D721Med (cell line): ENCODE measurements at regions not wholly inside any gene's neighbourhood (a gene's known extent, or its start where the extent isn't known, plus 50 kb on each side); places are given as distances from the start of the nearest gene placed in this dataset.

Experiments used
- DNase-seq: peaks from one replicate; pipeline ENCODE4 v3.0.0; 2011; ENCODE audit warnings: low spot score; ENCODE audit not compliant: insufficient read length
- FAIRE-seq: peaks from 2 replicates; lab custom pipeline; 2011; peaks lifted over from hg19 to GRCh38; lab: Jason Lieb, UNC
- CTCF ChIP-seq: IDR thresholded peaks from 2 replicates; pipeline ENCODE4 v1.5.1; 2012; ENCODE audit warnings: mild to moderate bottlenecking, control low read depth; ENCODE audit not compliant: insufficient read depth; ENCODE audit errors: missing control alignments

GRCh38 chr3:23077126-23077525 lies 126.0 kb upstream of the UBE2E2 start:
- FAIRE-seq (no peak), DNase-seq (no peak)
- TF ChIP-seq CTCF, result no peak

GRCh38 chr3:23078735-23079134 lies 124.4 kb upstream of the UBE2E2 start:
- no peak for TF ChIP-seq CTCF
- no peak for FAIRE-seq
- DNase-seq, result no peak

- TF ChIP-seq CTCF, result no peak
- DNase-seq (no peak), FAIRE-seq (no peak)
Observed at GRCh38 chr3:23079976-23080375, 123.2 kb upstream of the UBE2E2 start.

- no peak for TF ChIP-seq CTCF
- no peak for FAIRE-seq
- DNase-seq, result no peak
Observed at GRCh38 chr3:23083701-23084100, 119.4 kb upstream of the UBE2E2 start.

- DNase-seq, result no peak
- TF ChIP-seq CTCF, result no peak
- no peak for FAIRE-seq
Observed at GRCh38 chr3:23084367-23084766, 118.8 kb upstream of the UBE2E2 start.

GRCh38 chr3:23085261-23085660 lies 117.9 kb upstream of the UBE2E2 start:
- FAIRE-seq (no peak), DNase-seq (no peak)
- no peak for TF ChIP-seq CTCF

- DNase-seq (no peak), FAIRE-seq (no peak)
- TF ChIP-seq CTCF, result no peak
Observed at GRCh38 chr3:23086331-23086730, 116.8 kb upstream of the UBE2E2 start.
